Globus pallidus (tissue), 1 donor: ENCODE measurements at regions not wholly inside any gene's neighbourhood (a gene's known extent, or its start where the extent isn't known, plus 50 kb on each side); places are given as distances from the start of the nearest gene placed in this dataset.

Source experiments
- DNase-seq: peaks from one replicate; pipeline ENCODE4 v3.0.0-alpha.2; 2015; ENCODE audit warnings: low spot score

- DNase-seq = no peak
These were observed 181.4 kb upstream of the RBPJ start for GRCh38 chr4:26139310-26139924.

- no peak for DNase-seq
These were observed 180.5 kb upstream of the RBPJ start for GRCh38 chr4:26140150-26140898.

GRCh38 chr4:26141051-26141721, 179.6 kb upstream of the RBPJ start:
- no peak for DNase-seq

- peak; percentile 28 for DNase-seq
These were observed 178.7 kb upstream of the RBPJ start for GRCh38 chr4:26141911-26142638.

GRCh38 chr4:26144526-26145155, 176.2 kb upstream of the RBPJ start:
- DNase-seq = no peak

- DNase-seq = no peak
These were observed 175.6 kb upstream of the RBPJ start for GRCh38 chr4:26145212-26145611.

- no peak for DNase-seq
These were observed 171.9 kb upstream of the RBPJ start for GRCh38 chr4:26148927-26149326.

- peak; percentile 20 for DNase-seq
These were observed 169.9 kb upstream of the RBPJ start for GRCh38 chr4:26150948-26151347.

GRCh38 chr4:26151615-26152014, 169.2 kb upstream of the RBPJ start:
- no peak for DNase-seq

GRCh38 chr4:26152056-26152455, 168.8 kb upstream of the RBPJ start:
- DNase-seq = no peak

GRCh38 chr4:26157541-26157940, 163.3 kb upstream of the RBPJ start:
- DNase-seq = no peak

- DNase-seq = peak; percentile 10
These were observed 160.2 kb upstream of the RBPJ start for GRCh38 chr4:26160591-26160990.

- peak; percentile 25 for DNase-seq
These were observed 159.6 kb upstream of the RBPJ start for GRCh38 chr4:26161030-26161824.

GRCh38 chr4:26162101-26162500, 158.7 kb upstream of the RBPJ start:
- DNase-seq = no peak

GRCh38 chr4:26163425-26164362, 157.1 kb upstream of the RBPJ start:
- no peak for DNase-seq

- DNase-seq = no peak
These were observed 149.3 kb upstream of the RBPJ start for GRCh38 chr4:26171501-26171900.

- peak; percentile 43 for DNase-seq
These were observed 148.9 kb upstream of the RBPJ start for GRCh38 chr4:26171941-26172340.

GRCh38 chr4:26173619-26174018, 147.2 kb upstream of the RBPJ start:
- DNase-seq = no peak

GRCh38 chr4:26174027-26174426, 146.8 kb upstream of the RBPJ start:
- no peak for DNase-seq
